GM12873 (cell line): ENCODE measurements at regions not wholly inside any gene's neighbourhood (a gene's known extent, or its start where the extent isn't known, plus 50 kb on each side); places are given as distances from the start of the nearest gene placed in this dataset.

Source experiments
- CTCF ChIP-seq: IDR thresholded peaks from 2 replicates; pipeline ENCODE4 v1.5.1; 2012; ENCODE audit warnings: low read depth, mild to moderate bottlenecking, moderate library complexity, low read length, control low read depth; ENCODE audit not compliant: insufficient read depth; ENCODE audit errors: missing control alignments

- TF ChIP-seq CTCF, result no peak
Measured at GRCh38 chr3:24628523-24629258, 134.0 kb upstream of the THRB start.

GRCh38 chr3:24631481-24631880 lies 136.8 kb upstream of the THRB start:
- no peak for TF ChIP-seq CTCF

GRCh38 chr3:24639061-24639460 lies 144.4 kb upstream of the THRB start:
- no peak for TF ChIP-seq CTCF

- TF ChIP-seq CTCF, result no peak
Measured at GRCh38 chr3:24639481-24640329, 145.1 kb upstream of the THRB start.

- peak; percentile 46 for TF ChIP-seq CTCF
Measured at GRCh38 chr3:24640330-24640877, 145.8 kb upstream of the THRB start.

- no peak for TF ChIP-seq CTCF
Measured at GRCh38 chr3:24641628-24642027, 147.0 kb upstream of the THRB start.

- no peak for TF ChIP-seq CTCF
Measured at GRCh38 chr3:24645047-24645446, 150.4 kb upstream of the THRB start.
